ENCODE measurements at regions not wholly inside any gene's neighbourhood (a gene's known extent, or its start where the extent isn't known, plus 50 kb on each side); places are given as distances from the start of the nearest gene placed in this dataset.
"Not testable (repeated sequence)": the region's sequence is repeated elsewhere in the genome, so short reads cannot be mapped to it uniquely, and the experiment has no call there.

DNA sequence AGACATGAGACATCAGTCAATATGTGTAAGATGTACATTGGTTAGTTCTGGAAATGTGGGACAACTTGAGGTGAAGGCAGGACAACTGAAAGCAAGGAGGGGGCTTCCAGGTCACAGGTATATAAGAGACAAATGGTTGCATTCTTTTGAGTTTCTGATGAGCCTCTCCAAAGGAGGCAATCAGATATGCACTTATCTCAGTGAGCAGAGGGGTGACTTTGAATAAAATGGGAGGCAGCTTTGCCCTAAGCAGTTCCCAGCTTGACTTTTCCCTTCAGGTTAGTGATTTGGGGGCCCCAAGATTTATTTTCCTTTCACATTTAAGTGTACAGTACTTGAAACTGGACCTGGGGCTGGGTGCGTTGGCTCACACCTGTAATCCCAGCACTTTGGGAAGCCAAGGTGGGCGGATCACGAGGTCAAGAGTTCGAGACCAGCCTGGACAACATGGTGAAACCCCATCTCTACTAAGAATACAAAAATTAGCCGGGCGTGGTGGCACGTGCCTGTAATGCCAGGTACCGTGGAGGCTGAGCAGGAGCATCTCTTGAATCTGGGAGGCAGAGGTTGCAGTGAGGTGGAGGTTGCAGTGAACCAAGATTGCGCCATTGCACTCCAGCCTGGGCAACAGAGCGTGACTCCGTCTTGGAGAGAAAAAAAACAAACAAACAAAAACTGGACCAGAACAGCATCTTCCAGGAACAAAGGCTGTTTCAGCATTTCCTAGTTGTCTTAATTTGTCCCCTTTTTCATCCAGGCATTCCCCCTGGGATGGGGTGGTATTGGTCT lies 130.9 kb upstream of the ZNF746 start:
- DNase-seq, result not testable (repeated sequence)

- no peak for DNase-seq
Measured at GRCh38 chr7:149627911-149628310, 130.3 kb upstream of the ZNF746 start.

GRCh38 chr7:149626972-149627371 lies 129.4 kb upstream of the ZNF746 start:
- no peak for DNase-seq

DNA sequence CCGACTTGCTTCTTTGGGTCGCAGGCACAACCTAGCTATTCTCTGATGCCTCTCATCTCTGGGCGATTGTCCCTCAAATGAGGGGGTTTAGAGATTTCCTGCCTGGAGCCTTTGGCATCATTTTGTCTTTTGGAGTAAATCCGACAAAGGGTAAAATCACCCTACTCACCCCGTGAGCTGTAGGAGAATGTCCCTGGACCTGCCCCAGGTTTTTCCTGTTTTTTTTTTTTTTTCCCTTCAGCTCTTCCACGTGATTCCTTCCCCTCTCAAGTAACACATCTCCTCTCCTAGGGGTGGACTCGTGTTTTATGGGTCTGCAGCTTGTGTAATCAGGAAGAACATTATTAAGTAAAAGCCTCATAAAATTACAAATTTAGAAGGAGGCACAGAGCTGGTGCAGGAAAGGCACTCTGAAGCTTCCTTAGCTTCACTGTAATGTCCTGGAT lies 128.4 kb upstream of the ZNF746 start:
- no peak for DNase-seq

DNA sequence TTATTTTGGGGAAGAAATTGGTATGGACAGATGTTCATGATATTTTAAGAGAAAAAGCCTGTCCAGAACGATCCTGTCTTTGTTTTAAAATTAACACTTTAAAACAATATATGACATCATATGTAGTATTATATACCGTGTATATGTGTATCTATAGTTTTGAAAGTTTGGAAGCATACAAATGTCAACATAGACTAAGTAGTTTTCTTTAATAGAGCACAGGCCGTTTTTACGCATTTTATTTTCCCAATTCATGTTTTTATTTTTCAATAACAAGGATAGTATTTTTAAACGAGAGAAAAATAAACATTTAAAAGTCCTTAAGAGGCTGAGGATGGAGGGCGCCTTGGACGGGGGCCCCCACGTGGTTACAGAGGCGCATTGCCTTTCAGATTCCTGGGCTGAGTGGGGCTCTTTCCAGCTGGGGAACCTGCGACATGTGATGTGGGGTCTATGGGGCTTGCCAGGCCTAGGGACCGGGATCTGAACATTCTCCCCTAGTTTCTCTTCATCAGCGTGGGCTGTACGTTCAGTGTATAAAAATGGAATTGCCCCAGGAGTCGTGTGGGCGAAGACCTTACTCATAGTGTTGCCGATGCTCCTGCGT lies 127.8 kb upstream of the ZNF746 start:
- DNase-seq, result peak; percentile 45 to 47

DNA sequence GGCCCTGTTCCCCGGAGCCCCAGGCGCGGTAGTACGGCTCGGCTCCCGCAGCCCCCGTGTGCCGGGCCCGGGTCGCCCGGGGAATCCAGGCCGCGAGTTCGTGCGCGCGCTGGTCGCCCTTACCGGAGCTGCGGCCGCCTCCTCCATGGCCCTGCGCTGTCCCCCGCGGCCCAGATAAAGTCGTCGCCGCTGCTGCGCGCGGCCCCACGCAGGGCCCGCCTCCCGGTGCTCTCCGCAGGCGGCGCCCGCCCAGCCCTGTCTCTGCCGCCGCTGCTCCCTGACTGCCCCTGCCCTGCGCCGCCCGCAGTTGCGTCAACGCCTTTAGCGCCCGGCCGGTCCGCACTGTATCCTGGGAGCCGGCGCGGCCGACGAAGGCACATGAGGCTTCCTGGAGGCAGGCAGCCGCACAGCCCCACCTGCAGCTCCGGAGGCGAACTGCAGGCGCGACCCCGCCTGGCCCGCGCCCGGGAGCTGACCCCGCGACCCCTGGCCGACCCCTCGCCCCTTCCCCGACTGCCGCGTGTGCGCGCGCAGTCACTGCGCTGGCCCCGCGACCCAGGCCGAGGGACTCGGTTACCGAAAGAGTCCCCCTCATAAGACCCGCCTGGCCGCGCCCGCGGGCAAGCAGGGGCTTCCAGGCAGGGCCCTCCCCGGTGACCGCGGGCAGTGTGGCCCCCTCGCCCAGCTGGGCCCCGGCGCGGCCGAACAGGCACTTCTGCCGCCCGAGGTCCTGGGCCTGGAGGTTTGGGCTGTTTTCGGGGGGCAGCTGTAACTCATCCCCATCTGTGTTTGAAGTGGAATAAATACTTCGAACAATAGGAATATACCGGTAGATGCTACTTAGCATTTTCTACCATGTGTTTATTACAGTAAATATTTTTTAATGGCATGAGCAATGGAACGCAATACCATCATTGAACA lies 127.1 kb upstream of the ZNF746 start:
- DNase-seq, result peak; percentile 86 to 89

GRCh38 chr7:149624006-149624405 lies 126.4 kb upstream of the ZNF746 start:
- DNase-seq, result peak; percentile 45 to 47

GRCh38 chr7:149623262-149623997 lies 125.8 kb upstream of the ZNF746 start:
- not testable (repeated sequence) for DNase-seq

- DNase-seq, result no peak
Measured at GRCh38 chr7:149622444-149623210, 125.0 kb upstream of the ZNF746 start.

GRCh38 chr7:149621776-149622175 lies 124.2 kb upstream of the ZNF746 start:
- DNase-seq, result no peak

- no peak for DNase-seq
Measured at GRCh38 chr7:149620961-149621360, 123.4 kb upstream of the ZNF746 start.

GRCh38 chr7:149616898-149617297 lies 119.3 kb upstream of the ZNF746 start:
- DNase-seq, result no peak

GRCh38 chr7:149615690-149616270 lies 118.2 kb upstream of the ZNF746 start:
- no peak for DNase-seq

GRCh38 chr7:149610441-149611011 lies 112.9 kb upstream of the ZNF746 start:
- no peak for DNase-seq

GRCh38 chr7:149608168-149608567 lies 110.6 kb upstream of the ZNF746 start:
- DNase-seq, result no peak

- DNase-seq, result no peak
Measured at GRCh38 chr7:149607683-149608082, 110.1 kb upstream of the ZNF746 start.

- no peak for DNase-seq
Measured at GRCh38 chr7:149606826-149607225, 109.2 kb upstream of the ZNF746 start.

GRCh38 chr7:149605696-149606095 lies 108.1 kb upstream of the ZNF746 start:
- DNase-seq, result no peak

GRCh38 chr7:149604521-149604920 lies 106.9 kb upstream of the ZNF746 start:
- no peak for DNase-seq

GRCh38 chr7:149600669-149601330 lies 103.2 kb upstream of the ZNF746 start:
- DNase-seq, result not testable (repeated sequence)
